Mesendoderm (in vitro differentiated cells): ENCODE measurements at regions not wholly inside any gene's neighbourhood (a gene's known extent, or its start where the extent isn't known, plus 50 kb on each side); places are given as distances from the start of the nearest gene placed in this dataset.

ENCODE experiments used
- DNase-seq: peaks from one replicate; pipeline ENCODE4 v3.0.0; 2013
- H2AK5ac ChIP-seq: 2 replicates; pipeline ENCODE4 v1.6.1; 2013; ENCODE audit warnings: low read length, inconsistent platforms
- H2BK120ac ChIP-seq: 2 replicates; pipeline ENCODE4 v1.6.1; 2013; ENCODE audit warnings: low read depth, mild to moderate bottlenecking, low read length, moderate library complexity, mixed read lengths
- H2BK15ac ChIP-seq: replicated peaks from 2 replicates; pipeline ENCODE4 v1.6.1; 2013; ENCODE audit warnings: low read depth, mild to moderate bottlenecking, moderate library complexity
- H2BK5ac ChIP-seq: 2 replicates; pipeline ENCODE4 v1.6.1; 2013; ENCODE audit warnings: low read length, inconsistent platforms
- H3K18ac ChIP-seq: 2 replicates; pipeline ENCODE4 v1.6.1; 2013; ENCODE audit warnings: mild to moderate bottlenecking, low read length, mixed read lengths
- H3K23ac ChIP-seq: one replicate; pipeline ENCODE4 v1.6.1; 2013; ENCODE audit warnings: low read length
- H3K27ac ChIP-seq: 2 replicates; pipeline ENCODE4 v1.5.1; 2013; ENCODE audit warnings: low read depth, mild to moderate bottlenecking, inconsistent platforms, low read length, moderate library complexity
- H3K27me3 ChIP-seq: 2 replicates; pipeline ENCODE4 v1.6.1; 2013; ENCODE audit warnings: low read length, control low read depth, mild to moderate bottlenecking, inconsistent platforms; ENCODE audit not compliant: insufficient read depth, poor library complexity
- H3K36me3 ChIP-seq: 2 replicates; pipeline ENCODE4 v1.6.1; 2013; ENCODE audit warnings: low read length, inconsistent platforms; ENCODE audit not compliant: control insufficient read depth, insufficient read depth
- H3K4ac ChIP-seq: one replicate; pipeline ENCODE4 v1.6.1; 2013; ENCODE audit warnings: low read depth, mild to moderate bottlenecking, low read length, moderate library complexity
- H3K4me1 ChIP-seq: 2 replicates; pipeline ENCODE4 v1.6.1; 2013; ENCODE audit warnings: low read depth, low read length, inconsistent platforms; ENCODE audit not compliant: control insufficient read depth
- H3K4me2 ChIP-seq: 2 replicates; pipeline ENCODE4 v1.6.1; 2013; ENCODE audit warnings: low read length
- H3K4me3 ChIP-seq: 2 replicates; pipeline ENCODE4 v1.5.1; 2013; ENCODE audit warnings: mild to moderate bottlenecking, low read length
- H3K56ac ChIP-seq: one replicate; pipeline ENCODE4 v1.6.1; 2013; ENCODE audit warnings: low read length
- H3K79me1 ChIP-seq: 2 replicates; pipeline ENCODE4 v1.6.1; 2013; ENCODE audit warnings: low read length, inconsistent platforms
- H3K79me2 ChIP-seq: 2 replicates; pipeline ENCODE4 v1.6.1; 2013; ENCODE audit warnings: mild to moderate bottlenecking, low read length; ENCODE audit not compliant: control insufficient read depth, insufficient read depth
- H3K9ac ChIP-seq: 2 replicates; pipeline ENCODE4 v1.6.1; 2013; ENCODE audit warnings: low read length, inconsistent platforms
- H4K5ac ChIP-seq: one replicate; pipeline ENCODE4 v1.6.1; 2013; ENCODE audit warnings: low read length
- H4K8ac ChIP-seq: one replicate; pipeline ENCODE4 v1.6.1; 2013; ENCODE audit warnings: low read depth, mild to moderate bottlenecking, control low read depth, low read length, moderate library complexity
- WGBS: extraction: QIAGEN DNeasy Blood & Tissue Kit; methylation state at CpG from one replicate; pipeline ENCODE4 v1.1.7; 2013; ENCODE audit warnings: low lambda C conversion rate, missing lambda C conversion rate; ENCODE audit not compliant: insufficient coverage; ENCODE audit errors: extremely low coverage; 5-methylcytosine and 5-hydroxymethylcytosine counted together

DNA sequence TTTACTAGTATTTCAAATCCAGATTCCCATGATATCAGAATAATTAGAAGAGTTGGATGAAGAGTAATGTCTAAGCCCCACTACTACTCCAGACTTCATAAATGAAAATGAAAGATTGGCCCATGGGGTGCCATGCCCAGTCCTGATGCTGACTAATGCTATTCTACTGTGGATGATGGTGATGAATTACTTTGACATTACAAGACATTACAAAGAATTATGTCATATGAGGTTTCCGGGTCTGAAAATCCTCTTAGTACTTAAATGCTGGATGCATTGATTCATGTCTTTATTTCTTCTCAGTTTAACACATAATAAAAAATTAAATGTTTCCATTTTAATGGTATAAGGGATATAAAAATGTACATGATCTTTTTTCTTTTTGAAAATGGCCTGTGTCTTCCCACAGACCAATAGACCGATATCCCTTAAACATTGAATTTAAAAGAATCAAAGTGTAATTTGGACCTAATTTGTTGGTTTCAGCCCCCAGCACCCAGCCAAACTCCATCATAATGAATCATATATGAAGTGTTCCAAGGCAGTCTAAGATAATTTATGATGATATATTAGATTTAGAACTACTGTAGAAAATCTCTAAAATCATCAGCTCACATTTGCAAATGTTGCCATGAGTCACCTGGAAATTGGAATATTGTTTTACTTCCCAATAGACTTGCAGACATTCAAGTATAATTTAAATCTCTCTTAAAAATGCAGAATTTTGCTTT lies 223.6 kb upstream of the SGCD start:
- Histone ChIP-seq H3K4me3 (no peak overlapping the region), H2AK5ac (no peak overlapping the region), H4K8ac (no peak overlapping the region), H2BK120ac (no peak overlapping the region), H3K79me2 (no peaks in the 10 kb centered on the region), H2BK5ac (no peak overlapping the region), H3K4ac (no peak overlapping the region), H3K18ac (no peak overlapping the region), H3K56ac (no peak overlapping the region), H2BK15ac (no peak overlapping the region), H3K23ac (no peak overlapping the region), H3K36me3 (no peaks in the 10 kb centered on the region), H3K27me3 (no peaks in the 10 kb centered on the region), H3K4me1 (no peaks in the 10 kb centered on the region), H3K27ac (no peak overlapping the region), H3K9ac (no peak overlapping the region), H4K5ac (no peak overlapping the region), H3K79me1 (no peaks in the 10 kb centered on the region), H3K4me2 (no peak overlapping the region)
- no CpG with 5 or more reads among the region's 2 CpGs for WGBS
- DNase-seq, result no peak

DNA sequence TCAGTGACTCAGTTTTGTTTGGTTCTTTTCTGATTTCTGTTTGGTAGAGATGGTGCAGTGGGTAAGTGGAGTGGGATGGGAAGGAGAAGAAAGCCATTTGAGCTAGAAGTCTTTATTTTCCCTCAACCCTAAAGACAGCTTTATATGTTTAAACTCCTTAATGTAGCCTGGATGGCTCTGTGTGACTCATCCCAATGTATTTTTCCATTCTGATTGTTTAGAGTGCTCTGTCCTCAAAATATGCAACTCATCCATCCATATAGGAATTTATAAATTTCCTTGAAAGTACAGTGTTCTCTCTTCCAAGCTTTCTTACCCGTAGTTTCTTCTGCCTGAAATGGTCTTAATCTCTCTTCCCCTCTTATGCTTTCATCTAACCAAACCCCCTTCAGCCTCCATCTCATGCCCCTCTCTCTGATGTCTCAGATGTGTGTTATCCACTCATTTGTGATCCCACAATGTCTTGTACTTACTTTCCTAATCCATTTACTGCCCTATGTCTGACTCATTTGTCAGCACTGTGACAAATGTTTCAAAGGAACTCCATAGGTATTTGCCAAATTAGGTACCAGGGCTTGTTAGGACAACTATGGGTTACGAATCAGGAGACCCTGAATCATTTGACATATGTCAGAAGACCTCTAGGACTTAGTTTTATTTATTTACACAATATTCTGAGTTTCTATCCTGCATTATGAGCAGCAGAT lies 217.5 kb upstream of the SGCD start:
- Histone ChIP-seq H2BK15ac (no peak overlapping the region), H3K23ac (no peak overlapping the region), H3K56ac (no peak overlapping the region), H3K4me1 (no peaks in the 10 kb centered on the region), H3K27me3 (no peaks in the 10 kb centered on the region), H3K9ac (no peak overlapping the region), H3K4ac (no peak overlapping the region), H4K8ac (no peak overlapping the region), H2AK5ac (no peak overlapping the region), H3K4me3 (no peak overlapping the region), H3K79me1 (no peaks in the 10 kb centered on the region), H3K18ac (no peak overlapping the region), H3K36me3 (no peaks in the 10 kb centered on the region), H2BK5ac (no peak overlapping the region), H3K4me2 (no peak overlapping the region), H2BK120ac (no peak overlapping the region), H4K5ac (no peak overlapping the region), H3K79me2 (no peaks in the 10 kb centered on the region), H3K27ac (no peak overlapping the region)
- peak; percentile 24 for DNase-seq
- no CpG with 5 or more reads among the region's 2 CpGs for WGBS

DNA sequence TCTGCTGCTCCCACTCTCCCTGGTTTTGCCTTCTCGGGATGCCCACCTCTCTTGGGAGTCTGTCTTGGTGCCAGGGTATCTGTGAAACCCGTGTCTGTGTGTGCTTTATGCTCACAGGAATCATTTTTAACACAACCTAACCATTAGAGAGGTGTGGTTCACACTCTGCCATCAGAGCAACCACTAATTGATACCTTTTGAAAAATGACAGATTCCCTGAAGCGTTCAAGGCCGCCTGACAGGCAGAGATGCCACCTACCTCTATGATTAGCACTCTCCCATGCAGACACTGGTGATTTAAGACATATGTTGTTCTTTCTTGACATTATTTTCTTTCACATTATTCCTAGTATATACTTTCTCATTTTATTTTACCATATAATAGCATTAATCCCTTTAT lies 207.3 kb upstream of the SGCD start:
- no peak for DNase-seq
- Histone ChIP-seq H4K5ac (no peak overlapping the region), H3K27ac (no peak overlapping the region), H4K8ac (no peak overlapping the region), H3K27me3 (no peaks in the 10 kb centered on the region), H3K56ac (no peak overlapping the region), H3K18ac (no peak overlapping the region), H3K9ac (no peak overlapping the region), H3K36me3 (no peaks in the 10 kb centered on the region), H3K4me3 (no peak overlapping the region), H2AK5ac (no peak overlapping the region), H3K23ac (no peak overlapping the region), H3K4me2 (no peak overlapping the region), H2BK120ac (no peak overlapping the region), H3K4ac (no peak overlapping the region), H2BK15ac (no peak overlapping the region), H3K79me2 (no peaks in the 10 kb centered on the region), H3K4me1 (no peaks in the 10 kb centered on the region), H2BK5ac (no peak overlapping the region), H3K79me1 (no peaks in the 10 kb centered on the region)
- WGBS, result no CpG with 5 or more reads among the region's 4 CpGs

DNA sequence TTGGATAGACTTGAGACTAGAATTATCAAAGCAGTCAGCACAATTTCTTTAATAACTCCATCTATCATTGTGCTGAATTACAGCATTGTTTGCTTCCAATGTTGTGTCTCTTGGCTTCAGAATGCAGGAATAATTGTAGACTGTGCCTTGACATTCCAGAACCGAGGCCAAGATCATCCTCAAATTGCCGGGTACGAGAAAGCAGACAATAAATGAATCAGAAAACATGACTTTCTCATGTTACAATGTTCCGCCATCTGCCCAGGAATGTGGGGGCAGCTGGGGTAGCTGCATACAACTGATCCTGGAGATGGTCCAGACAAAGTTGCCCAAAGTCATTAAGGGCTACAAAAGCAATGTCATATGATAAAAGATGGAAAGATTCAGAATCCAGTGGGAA lies 206.2 kb upstream of the SGCD start:
- no peak overlapping the region for H3K23ac ChIP-seq
- H2BK15ac ChIP-seq, result no peak overlapping the region
- H3K36me3 ChIP-seq, result no peaks in the 10 kb centered on the region
- H3K79me1 ChIP-seq, result no peaks in the 10 kb centered on the region
- H3K27me3 ChIP-seq, result no peaks in the 10 kb centered on the region
- no peak overlapping the region for H3K9ac ChIP-seq
- H3K56ac ChIP-seq, result no peak overlapping the region
- H3K18ac ChIP-seq, result no peak overlapping the region
- H3K79me2 ChIP-seq, result no peaks in the 10 kb centered on the region
- H2BK120ac ChIP-seq, result no peak overlapping the region
- H4K5ac ChIP-seq, result no peak overlapping the region
- H3K4me3 ChIP-seq, result no peak overlapping the region
- H3K4me1 ChIP-seq, result no peaks in the 10 kb centered on the region
- H2AK5ac ChIP-seq, result no peak overlapping the region
- DNase-seq, result no peak
- H3K27ac ChIP-seq, result no peak overlapping the region
- no CpG with 5 or more reads among the region's 4 CpGs for WGBS
- no peak overlapping the region for H3K4ac ChIP-seq
- no peak overlapping the region for H4K8ac ChIP-seq
- no peak overlapping the region for H3K4me2 ChIP-seq
- no peak overlapping the region for H2BK5ac ChIP-seq

DNA sequence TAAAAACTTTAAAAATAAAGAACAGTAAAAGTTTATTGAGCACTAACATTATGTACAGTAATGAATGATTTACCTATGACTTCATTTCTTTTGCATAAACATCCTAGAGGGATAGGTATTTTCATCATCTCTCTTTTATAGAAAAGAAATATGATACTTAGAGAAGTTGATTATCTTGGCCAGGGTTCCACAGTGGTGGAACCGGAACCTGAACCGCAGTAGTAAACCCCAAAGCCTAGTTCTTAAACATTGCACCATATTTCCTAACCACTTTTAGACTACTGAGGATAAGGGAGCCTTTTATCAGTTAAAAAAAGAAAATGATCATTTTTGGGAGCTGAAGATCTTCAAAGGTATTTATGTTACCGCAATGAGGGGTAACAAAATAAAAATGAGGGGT lies 205.7 kb upstream of the SGCD start:
- Histone ChIP-seq H3K4me1 (no peaks in the 10 kb centered on the region), H3K23ac (no peak overlapping the region), H3K27me3 (no peaks in the 10 kb centered on the region), H2AK5ac (no peak overlapping the region), H4K5ac (no peak overlapping the region), H3K56ac (no peak overlapping the region), H3K79me2 (no peaks in the 10 kb centered on the region), H3K4me2 (no peak overlapping the region), H2BK15ac (no peak overlapping the region), H3K36me3 (no peaks in the 10 kb centered on the region), H3K4ac (no peak overlapping the region), H2BK120ac (no peak overlapping the region), H3K9ac (no peak overlapping the region), H4K8ac (no peak overlapping the region), H2BK5ac (no peak overlapping the region), H3K4me3 (no peak overlapping the region), H3K18ac (no peak overlapping the region), H3K27ac (no peak overlapping the region), H3K79me1 (no peaks in the 10 kb centered on the region)
- no peak for DNase-seq
- no CpG with 5 or more reads among the region's 3 CpGs for WGBS
